HG03108 (cell line): ENCODE measurements at regions not wholly inside any gene's neighbourhood (a gene's known extent, or its start where the extent isn't known, plus 50 kb on each side); places are given as distances from the start of the nearest gene placed in this dataset.

ENCODE experiments used
- ATAC-seq: cut with Tn5 transposase; IDR thresholded peaks from one replicate; pipeline ENCODE4 v1.9.1; 2021; ENCODE audit warnings: moderate library complexity; ENCODE audit not compliant: unreplicated experiment

- ATAC-seq: no peak
These were observed 124.1 kb upstream of the FIGN start for GRCh38 chr2:163859951-163860350.

- ATAC-seq: no peak
These were observed 121.1 kb upstream of the FIGN start for GRCh38 chr2:163856941-163857340.

- no peak for ATAC-seq
These were observed 116.8 kb upstream of the FIGN start for GRCh38 chr2:163852616-163853015.

- no peak for ATAC-seq
These were observed 114.1 kb upstream of the FIGN start for GRCh38 chr2:163849756-163850435.

GRCh38 chr2:163838890-163839289 lies 103.1 kb upstream of the FIGN start:
- ATAC-seq: no peak

- ATAC-seq: no peak
These were observed 100.4 kb upstream of the FIGN start for GRCh38 chr2:163836167-163836566.

GRCh38 chr2:163834841-163835240 lies 99.0 kb upstream of the FIGN start:
- no peak for ATAC-seq

GRCh38 chr2:163834221-163834620 lies 98.4 kb upstream of the FIGN start:
- no peak for ATAC-seq

GRCh38 chr2:163828771-163829170 lies 93.0 kb upstream of the FIGN start:
- ATAC-seq: no peak

GRCh38 chr2:163822033-163822432 lies 86.2 kb upstream of the FIGN start:
- ATAC-seq: no peak

- no peak for ATAC-seq
These were observed 77.2 kb upstream of the FIGN start for GRCh38 chr2:163812926-163813520.

GRCh38 chr2:163808406-163808805 lies 72.6 kb upstream of the FIGN start:
- ATAC-seq: no peak

- no peak for ATAC-seq
These were observed 66.5 kb upstream of the FIGN start for GRCh38 chr2:163802284-163802683.

GRCh38 chr2:163801486-163801885 lies 65.7 kb upstream of the FIGN start:
- no peak for ATAC-seq

- no peak for ATAC-seq
These were observed 65.2 kb upstream of the FIGN start for GRCh38 chr2:163800951-163801381.

- ATAC-seq: no peak
These were observed 64.0 kb upstream of the FIGN start for GRCh38 chr2:163799807-163800206.

- no peak for ATAC-seq
These were observed 58.8 kb upstream of the FIGN start for GRCh38 chr2:163794635-163795034.
